OCI-LY3 (cell line): ENCODE measurements at regions not wholly inside any gene's neighbourhood (a gene's known extent, or its start where the extent isn't known, plus 50 kb on each side); places are given as distances from the start of the nearest gene placed in this dataset.

Experiments used
- CTCF ChIP-seq: fragments of 200-600, 300-600 bp; sonication (generic); IDR thresholded peaks from 2 replicates; pipeline ENCODE4 v1.5.1; 2014; ENCODE audit warnings: antibody characterized with exemption, low read length, low read depth
- EZH2phosphoT487 ChIP-seq: fragments of 200-600 bp; shearing (Covaris generic); IDR thresholded peaks from 2 replicates; pipeline ENCODE4 v1.6.1; 2018; ENCODE audit warnings: antibody characterized with exemption, mixed run types, low read depth

GRCh38 chr20:60867589-60867988, 384.5 kb upstream of the CDH4 start:
- TF ChIP-seq CTCF (no peak), EZH2phosphoT487 (no peak)
